ENCODE measurements at regions not wholly inside any gene's neighbourhood (a gene's known extent, or its start where the extent isn't known, plus 50 kb on each side); places are given as distances from the start of the nearest gene placed in this dataset.

GRCh38 chr9:2354216-2354615 lies 267.4 kb upstream of the VLDLR start:
- DNase-seq (ENCODE audit: low read depth in 2 of 3, low spot score in 2 of 3), result no peak

- DNase-seq (ENCODE audit: low read depth in 2 of 3, low spot score in 2 of 3), result no peak
Observed at GRCh38 chr9:2354856-2355696, 266.5 kb upstream of the VLDLR start.

GRCh38 chr9:2355697-2355983 lies 265.9 kb upstream of the VLDLR start:
- DNase-seq (ENCODE audit: low read depth in 2 of 3, low spot score in 2 of 3), result no peak

GRCh38 chr9:2356041-2356790 lies 265.4 kb upstream of the VLDLR start:
- DNase-seq (ENCODE audit: low read depth in 2 of 3, low spot score in 2 of 3), result no peak

GRCh38 chr9:2359891-2360471 lies 261.6 kb upstream of the VLDLR start:
- DNase-seq (ENCODE audit: low read depth in 2 of 3, low spot score in 2 of 3), result no peak

GRCh38 chr9:2362150-2362549 lies 259.4 kb upstream of the VLDLR start:
- no peak for DNase-seq (ENCODE audit: low read depth in 2 of 3, low spot score in 2 of 3)

GRCh38 chr9:2363138-2363745 lies 258.3 kb upstream of the VLDLR start:
- DNase-seq (ENCODE audit: low read depth in 2 of 3, low spot score in 2 of 3), result no peak

- DNase-seq (ENCODE audit: low read depth in 2 of 3, low spot score in 2 of 3), result no peak
Observed at GRCh38 chr9:2363781-2364180, 257.8 kb upstream of the VLDLR start.

- DNase-seq (ENCODE audit: low read depth in 2 of 3, low spot score in 2 of 3), result no peak
Observed at GRCh38 chr9:2367970-2368369, 253.6 kb upstream of the VLDLR start.

- DNase-seq (ENCODE audit: low read depth in 2 of 3, low spot score in 2 of 3), result no peak
Observed at GRCh38 chr9:2373648-2374047, 247.9 kb upstream of the VLDLR start.

GRCh38 chr9:2375114-2375513 lies 246.5 kb upstream of the VLDLR start:
- no peak for DNase-seq (ENCODE audit: low read depth in 2 of 3, low spot score in 2 of 3)

GRCh38 chr9:2377117-2377516 lies 244.5 kb upstream of the VLDLR start:
- no peak for DNase-seq (ENCODE audit: low read depth in 2 of 3, low spot score in 2 of 3)

- DNase-seq (ENCODE audit: low read depth in 2 of 3, low spot score in 2 of 3), result no peak
Observed at GRCh38 chr9:2377834-2378233, 243.8 kb upstream of the VLDLR start.

GRCh38 chr9:2378266-2378665 lies 243.3 kb upstream of the VLDLR start:
- no peak for DNase-seq (ENCODE audit: low read depth in 2 of 3, low spot score in 2 of 3)

GRCh38 chr9:2378816-2379215 lies 242.8 kb upstream of the VLDLR start:
- no peak for DNase-seq (ENCODE audit: low read depth in 2 of 3, low spot score in 2 of 3)

GRCh38 chr9:2384741-2385140 lies 236.8 kb upstream of the VLDLR start:
- no peak for DNase-seq (ENCODE audit: low read depth in 2 of 3, low spot score in 2 of 3)

- no peak for DNase-seq (ENCODE audit: low read depth in 2 of 3, low spot score in 2 of 3)
Observed at GRCh38 chr9:2385746-2386145, 235.8 kb upstream of the VLDLR start.

- DNase-seq (ENCODE audit: low read depth in 2 of 3, low spot score in 2 of 3), result no peak
Observed at GRCh38 chr9:2386566-2386965, 235.0 kb upstream of the VLDLR start.

- DNase-seq (ENCODE audit: low read depth in 2 of 3, low spot score in 2 of 3), result no peak
Observed at GRCh38 chr9:2387166-2387565, 234.4 kb upstream of the VLDLR start.

GRCh38 chr9:2389404-2389803 lies 232.2 kb upstream of the VLDLR start:
- DNase-seq (ENCODE audit: low read depth in 2 of 3, low spot score in 2 of 3), result no peak

GRCh38 chr9:2390028-2390427 lies 231.6 kb upstream of the VLDLR start:
- no peak for DNase-seq (ENCODE audit: low read depth in 2 of 3, low spot score in 2 of 3)

Data from activated CD8-positive, alpha-beta memory T cell treated with anti-CD3 and anti-CD28 coated beads for 48 hours (primary cell).